ENCODE measurements at regions not wholly inside any gene's neighbourhood (a gene's known extent, or its start where the extent isn't known, plus 50 kb on each side); places are given as distances from the start of the nearest gene placed in this dataset.

- H3K4me3 ChIP-seq, result no peak overlapping the region
- H3K9me2 ChIP-seq (ENCODE audit: insufficient read depth), result no peaks in the 10 kb centered on the region
- no TSS peak for BruUV-seq (replicated peaks)
- H3K4me1 ChIP-seq (replicated peaks; ENCODE audit: insufficient read depth), result no peaks in the 10 kb centered on the region
- H3K27me3 ChIP-seq (ENCODE audit: insufficient read depth, low read depth), result no peaks in the 10 kb centered on the region
- intact Hi-C loops (cut with micrococcal nuclease; ENCODE audit: unreplicated experiment), result no loop called here
- no peaks in the 10 kb centered on the region for H3K79me2 ChIP-seq (ENCODE audit: low read depth)
- TF ChIP-seq CTCF (conservative IDR thresholded peaks at IDR 0.05) (no peak), EZH2 (IDR thresholded peaks at IDR 0.05; ENCODE audit: low read depth) (no peak)
- H3K4me2 ChIP-seq, result no peak overlapping the region
- CTCF ChIA-PET, result no interaction called here
- no peaks in the 10 kb centered on the region for H3K36me3 ChIP-seq (ENCODE audit: low read depth)
- H3K27ac ChIP-seq, result no peak overlapping the region
- H3K9me3 ChIP-seq (ENCODE audit: insufficient read depth, low read depth), result no peaks in the 10 kb centered on the region
- POLR2A ChIA-PET (ENCODE audit: unreplicated experiment), result no interaction called here
- no peak for DNase-seq
- H3F3A ChIP-seq (ENCODE audit: insufficient read depth, low read depth), result no peaks in the 10 kb centered on the region
- no peaks in the 10 kb centered on the region for H4K20me1 ChIP-seq (ENCODE audit: insufficient read depth)
- H2AFZ ChIP-seq, result no peak overlapping the region
These were observed 177.3 kb upstream of the C9orf72 start for GRCh38 chr9:27750566-27750965.

GRCh38 chr9:27752069-27752468, 178.8 kb upstream of the C9orf72 start:
- Histone ChIP-seq H3K27ac (no peak overlapping the region), H3K4me2 (no peak overlapping the region), H3K4me1 (replicated peaks; ENCODE audit: insufficient read depth) (no peaks in the 10 kb centered on the region), H3K27me3 (ENCODE audit: insufficient read depth, low read depth) (no peaks in the 10 kb centered on the region), H3F3A (ENCODE audit: insufficient read depth, low read depth) (no peaks in the 10 kb centered on the region), H4K20me1 (ENCODE audit: insufficient read depth) (no peaks in the 10 kb centered on the region), H3K4me3 (no peak overlapping the region), H3K36me3 (ENCODE audit: low read depth) (no peaks in the 10 kb centered on the region), H3K79me2 (ENCODE audit: low read depth) (no peaks in the 10 kb centered on the region), H3K9me3 (ENCODE audit: insufficient read depth, low read depth) (no peaks in the 10 kb centered on the region), H2AFZ (no peak overlapping the region), H3K9me2 (ENCODE audit: insufficient read depth) (no peaks in the 10 kb centered on the region)
- no peak for DNase-seq
- BruUV-seq (replicated peaks), result no TSS peak
- POLR2A ChIA-PET (ENCODE audit: unreplicated experiment), result no interaction called here
- CTCF ChIA-PET, result no interaction called here
- intact Hi-C loops (cut with micrococcal nuclease; ENCODE audit: unreplicated experiment), result no loop called here
- TF ChIP-seq EZH2 (IDR thresholded peaks at IDR 0.05; ENCODE audit: low read depth), result no peak

- DNase-seq, result no peak
- Histone ChIP-seq H4K20me1 (ENCODE audit: insufficient read depth) (no peaks in the 10 kb centered on the region), H3K9me2 (ENCODE audit: insufficient read depth) (no peaks in the 10 kb centered on the region), H3K4me1 (replicated peaks; ENCODE audit: insufficient read depth) (no peaks in the 10 kb centered on the region), H3K27me3 (ENCODE audit: insufficient read depth, low read depth) (no peaks in the 10 kb centered on the region), H2AFZ (no peak overlapping the region), H3K36me3 (ENCODE audit: low read depth) (no peaks in the 10 kb centered on the region), H3F3A (ENCODE audit: insufficient read depth, low read depth) (no peaks in the 10 kb centered on the region), H3K4me3 (no peak overlapping the region), H3K4me2 (no peak overlapping the region), H3K79me2 (ENCODE audit: low read depth) (no peaks in the 10 kb centered on the region), H3K27ac (no peak overlapping the region), H3K9me3 (ENCODE audit: insufficient read depth, low read depth) (no peaks in the 10 kb centered on the region)
- ChIA-PET POLR2A (ENCODE audit: unreplicated experiment) (no interaction called here), CTCF (no interaction called here)
- intact Hi-C loops (cut with micrococcal nuclease; ENCODE audit: unreplicated experiment), result no loop called here
- BruUV-seq (replicated peaks), result no TSS peak
- TF ChIP-seq CTCF (conservative IDR thresholded peaks at IDR 0.05), result no peak
- no peak for TF ChIP-seq EZH2 (IDR thresholded peaks at IDR 0.05; ENCODE audit: low read depth)
These were observed 182.6 kb upstream of the C9orf72 start for GRCh38 chr9:27755846-27756245.

GRCh38 chr9:27756418-27756817, 183.1 kb upstream of the C9orf72 start:
- POLR2A ChIA-PET (ENCODE audit: unreplicated experiment), result no interaction called here
- Histone ChIP-seq H3K4me2 (no peak overlapping the region), H2AFZ (no peak overlapping the region), H3K4me3 (no peak overlapping the region), H3F3A (ENCODE audit: insufficient read depth, low read depth) (no peaks in the 10 kb centered on the region), H4K20me1 (ENCODE audit: insufficient read depth) (no peaks in the 10 kb centered on the region), H3K9me3 (ENCODE audit: insufficient read depth, low read depth) (no peaks in the 10 kb centered on the region), H3K27me3 (ENCODE audit: insufficient read depth, low read depth) (no peaks in the 10 kb centered on the region), H3K27ac (no peak overlapping the region), H3K79me2 (ENCODE audit: low read depth) (no peaks in the 10 kb centered on the region), H3K4me1 (replicated peaks; ENCODE audit: insufficient read depth) (no peaks in the 10 kb centered on the region), H3K9me2 (ENCODE audit: insufficient read depth) (no peaks in the 10 kb centered on the region), H3K36me3 (ENCODE audit: low read depth) (no peaks in the 10 kb centered on the region)
- BruUV-seq (replicated peaks), result no TSS peak
- TF ChIP-seq EZH2 (IDR thresholded peaks at IDR 0.05; ENCODE audit: low read depth) (no peak), CTCF (conservative IDR thresholded peaks at IDR 0.05) (no peak)
- intact Hi-C loops (cut with micrococcal nuclease; ENCODE audit: unreplicated experiment), result no loop called here
- no peak for DNase-seq
- CTCF ChIA-PET, result no interaction called here

Data from PC-9 (cell line).